H9 (cell line): ENCODE measurements at regions not wholly inside any gene's neighbourhood (a gene's known extent, or its start where the extent isn't known, plus 50 kb on each side); places are given as distances from the start of the nearest gene placed in this dataset.

Experiments used
- DNase-seq: peaks from one replicate; pipeline ENCODE4 v3.0.0-alpha.2; 2017
- H2AFZ ChIP-seq: one replicate; pipeline ENCODE4 v1.6.1; 2013; ENCODE audit warnings: mild to moderate bottlenecking, low read length, control low read depth, moderate library complexity
- H2AK5ac ChIP-seq: 2 replicates; pipeline ENCODE4 v1.6.1; 2013; ENCODE audit warnings: low read length, control low read depth, mixed read lengths; ENCODE audit not compliant: insufficient read length
- H2BK120ac ChIP-seq: one replicate; pipeline ENCODE4 v1.6.1; 2013; ENCODE audit warnings: low read depth, mild to moderate bottlenecking, low read length, control low read depth, inconsistent platforms; ENCODE audit not compliant: poor library complexity, severe bottlenecking
- H2BK12ac ChIP-seq: 2 replicates; pipeline ENCODE4 v1.6.1; 2013; ENCODE audit warnings: low read length, control low read depth, mixed read lengths, low read depth; ENCODE audit not compliant: insufficient read length
- H2BK15ac ChIP-seq: 2 replicates; pipeline ENCODE4 v1.6.1; 2013; ENCODE audit warnings: low read depth, low read length, control low read depth
- H2BK20ac ChIP-seq: one replicate; pipeline ENCODE4 v1.6.1; 2013; ENCODE audit warnings: low read depth, mild to moderate bottlenecking, low read length, control low read depth, inconsistent platforms; ENCODE audit not compliant: poor library complexity, severe bottlenecking
- H2BK5ac ChIP-seq: 2 replicates; pipeline ENCODE4 v1.6.1; 2013; ENCODE audit warnings: low read length, control low read depth, mixed read lengths; ENCODE audit not compliant: insufficient read length
- H3K14ac ChIP-seq: 2 replicates; pipeline ENCODE4 v1.6.1; 2013; ENCODE audit warnings: low read length, control low read depth; ENCODE audit not compliant: insufficient read depth
- H3K18ac ChIP-seq: 2 replicates; pipeline ENCODE4 v1.6.1; 2013; ENCODE audit warnings: low read depth, mild to moderate bottlenecking, mixed read lengths, low read length, control low read depth; ENCODE audit not compliant: insufficient read length
- H3K23ac ChIP-seq: 2 replicates; pipeline ENCODE4 v1.6.1; 2013; ENCODE audit warnings: low read length, control low read depth, mixed read lengths, low read depth; ENCODE audit not compliant: insufficient read length
- H3K23me2 ChIP-seq: 2 replicates; pipeline ENCODE4 v1.6.1; 2013; ENCODE audit warnings: low read depth, mild to moderate bottlenecking, mixed read lengths, low read length, control low read depth; ENCODE audit not compliant: insufficient read length, poor library complexity, severe bottlenecking
- H3K27ac ChIP-seq: 2 replicates; pipeline ENCODE4 v1.5.1; 2013; ENCODE audit warnings: low read length, control low read depth, mixed read lengths, low read depth; ENCODE audit not compliant: insufficient read length
- H3K27me3 ChIP-seq: 2 replicates; pipeline ENCODE4 v1.6.1; 2013; ENCODE audit warnings: low read length, control low read depth, inconsistent platforms; ENCODE audit not compliant: insufficient read depth
- H3K4ac ChIP-seq: 2 replicates; pipeline ENCODE4 v1.6.1; 2013; ENCODE audit warnings: low read depth, mild to moderate bottlenecking, control low read depth, inconsistent platforms, low read length, moderate library complexity
- H3K4me1 ChIP-seq: 2 replicates; pipeline ENCODE4 v1.6.1; 2013; ENCODE audit warnings: low read length, control low read depth, inconsistent platforms; ENCODE audit not compliant: insufficient read depth
- H3K4me2 ChIP-seq: 2 replicates; pipeline ENCODE4 v1.6.1; 2013; ENCODE audit warnings: low read length, control low read depth, mixed read lengths; ENCODE audit not compliant: insufficient read length, insufficient read depth
- H3K56ac ChIP-seq: 2 replicates; pipeline ENCODE4 v1.6.1; 2013; ENCODE audit warnings: low read depth, mild to moderate bottlenecking, mixed read lengths, low read length, control low read depth; ENCODE audit not compliant: insufficient read length
- H3K79me1 ChIP-seq: 2 replicates; pipeline ENCODE4 v1.6.1; 2013; ENCODE audit warnings: low read depth, mild to moderate bottlenecking, moderate library complexity, low read length, control low read depth, inconsistent platforms; ENCODE audit not compliant: insufficient read depth, poor library complexity, severe bottlenecking
- H3K79me2 ChIP-seq: 2 replicates; pipeline ENCODE4 v1.6.1; 2013; ENCODE audit warnings: low read length, control low read depth, inconsistent platforms; ENCODE audit not compliant: insufficient read depth
- H3K9ac ChIP-seq: 2 replicates; pipeline ENCODE4 v1.6.1; 2013; ENCODE audit warnings: low read length, control low read depth, mixed read lengths; ENCODE audit not compliant: insufficient read length; ENCODE audit errors: extremely low read depth
- H3K9me3 ChIP-seq: one replicate; pipeline ENCODE4 v1.6.1; 2013; ENCODE audit warnings: low read depth, low read length, inconsistent platforms; ENCODE audit not compliant: control insufficient read depth
- H3T11ph ChIP-seq: one replicate; pipeline ENCODE4 v1.6.1; 2013; ENCODE audit warnings: mild to moderate bottlenecking, low read length, control low read depth, inconsistent platforms
- H4K20me1 ChIP-seq: one replicate; pipeline ENCODE4 v1.6.1; 2013; ENCODE audit not compliant: control insufficient read depth, insufficient read length, insufficient read depth
- H4K5ac ChIP-seq: 2 replicates; pipeline ENCODE4 v1.6.1; 2013; ENCODE audit warnings: low read depth, mild to moderate bottlenecking, mixed read lengths, low read length, control low read depth; ENCODE audit not compliant: insufficient read length
- H4K8ac ChIP-seq: replicated peaks from 2 replicates; pipeline ENCODE4 v1.6.1; 2013; ENCODE audit warnings: low read length, control low read depth, mixed read lengths, low read depth; ENCODE audit not compliant: insufficient read length
- H4K91ac ChIP-seq: 2 replicates; pipeline ENCODE4 v1.6.1; 2013; ENCODE audit warnings: low read depth, mild to moderate bottlenecking, moderate library complexity, mixed read lengths, low read length, control low read depth; ENCODE audit not compliant: insufficient read length
- H3K27ac Mint-ChIP-seq, 3 experiments: 2 replicates in 2 of 3; 3 replicates in 1 of 3; pipeline ENCODE4 v1.8.0; 2020 to 2021; ENCODE audit warnings: mixed read lengths in 3 of 3, mild to moderate bottlenecking in 1 of 3, moderate library complexity in 1 of 3
- H3K27me3 Mint-ChIP-seq: 2 replicates; pipeline ENCODE4 v1.8.0; 2021; ENCODE audit warnings: low read depth, mild to moderate bottlenecking, moderate library complexity, mixed read lengths
- H3K36me3 Mint-ChIP-seq, 3 experiments: 2 replicates in 2 of 3; 3 replicates in 1 of 3; pipeline ENCODE4 v1.8.0; 2020 to 2021; ENCODE audit warnings: low read depth in 3 of 3, mixed read lengths in 3 of 3; ENCODE audit not compliant: insufficient read depth in 1 of 3
- H3K4me1 Mint-ChIP-seq, 2 experiments: 2 replicates each; pipeline ENCODE4 v1.8.0; 2020; ENCODE audit warnings: mixed read lengths in 2 of 2
- H3K4me3 Mint-ChIP-seq, 2 experiments: 2 replicates in 1 of 2; 3 replicates in 1 of 2; pipeline ENCODE4 v1.8.0; 2020 to 2021; ENCODE audit warnings: mild to moderate bottlenecking in 2 of 2, mixed read lengths in 2 of 2, moderate library complexity in 1 of 2
- H3K9me3 Mint-ChIP-seq, 2 experiments: 2 replicates in 1 of 2; 3 replicates in 1 of 2; pipeline ENCODE4 v1.8.0; 2020; ENCODE audit warnings: mild to moderate bottlenecking in 2 of 2, mixed read lengths in 2 of 2, moderate library complexity in 1 of 2
- CTCF ChIP-seq: fragments of 200-600 bp; sonication (generic); conservative IDR thresholded peaks from 3 replicates; pipeline ENCODE4 v1.8.0; 2021; ENCODE audit warnings: antibody characterized with exemption, mild to moderate bottlenecking
- WGBS: extraction: QIAGEN DNeasy Blood & Tissue Kit; methylation state at CpG from one replicate; pipeline ENCODE4 v1.1.7; 2013; ENCODE audit warnings: missing lambda C conversion rate, low lambda C conversion rate, mixed read lengths; ENCODE audit not compliant: insufficient read length; ENCODE audit errors: extremely low coverage; 5-methylcytosine and 5-hydroxymethylcytosine counted together

GRCh38 chr16:11491524-11491923, 95.2 kb downstream of the LITAF start:
- Histone ChIP-seq H4K8ac (no peak overlapping the region), H3K14ac (no peak overlapping the region), H2BK12ac (no peak overlapping the region), H4K91ac (no peak overlapping the region), H3K27ac (no peak overlapping the region), H3K23me2 (no peaks in the 10 kb centered on the region), H3K56ac (no peak overlapping the region), H3K79me2 (no peaks in the 10 kb centered on the region), H3K27me3 (no peaks in the 10 kb centered on the region), H4K20me1 (no peaks in the 10 kb centered on the region), H2BK20ac (no peak overlapping the region), H3K9me3 (no peaks in the 10 kb centered on the region), H2BK120ac (no peak overlapping the region), H2AK5ac (no peak overlapping the region), H2BK15ac (no peak overlapping the region), H3K4me2 (no peak overlapping the region), H2AFZ (no peak overlapping the region), H2BK5ac (no peak overlapping the region), H3K79me1 (no peaks in the 10 kb centered on the region), H3K18ac (no peak overlapping the region), H3K9ac (no peak overlapping the region), H3K4me1 (no peaks in the 10 kb centered on the region; the same call in 1 of the 2 replicates), H3K4ac (no peak overlapping the region), H3T11ph (no peak overlapping the region), H3K23ac (no peak overlapping the region), H4K5ac (no peak overlapping the region)
- Mint-ChIP-seq H3K9me3 (peaks cover 10 to 16% of the 10 kb centered on the region in 2 experiments), H3K4me3 (no peak overlapping the region), H3K27ac (no peak overlapping the region), H3K4me1 (peaks cover 9 to 25% of the 10 kb centered on the region in 2 experiments), H3K36me3 (peaks cover 0 to 19% (median 0%) of the 10 kb centered on the region in 3 experiments; a peak in 6 of 7 replicates), H3K27me3 (no peaks in the 10 kb centered on the region)
- WGBS: no CpG with 5 or more reads among the region's 6 CpGs
- no peak for DNase-seq
- TF ChIP-seq CTCF: no peak
